Endothelial cell (in vitro differentiated cells): ENCODE measurements at regions not wholly inside any gene's neighbourhood (a gene's known extent, or its start where the extent isn't known, plus 50 kb on each side); places are given as distances from the start of the nearest gene placed in this dataset.

Experiments
- DNase-seq: peaks from one replicate; pipeline ENCODE4 v3.0.0; 2021; ENCODE audit warnings: low spot score
- H3K27ac Mint-ChIP-seq: one replicate; pipeline ENCODE4 v1.8.0; 2021; ENCODE audit warnings: mixed read lengths, inconsistent platforms; ENCODE audit not compliant: unreplicated experiment
- H3K27me3 Mint-ChIP-seq: one replicate; pipeline ENCODE4 v1.8.0; 2021; ENCODE audit warnings: mild to moderate bottlenecking, moderate library complexity, mixed read lengths, inconsistent platforms; ENCODE audit not compliant: unreplicated experiment
- H3K36me3 Mint-ChIP-seq: one replicate; pipeline ENCODE4 v1.8.0; 2021; ENCODE audit warnings: mild to moderate bottlenecking, low read depth, mixed read lengths, inconsistent platforms; ENCODE audit not compliant: unreplicated experiment
- H3K4me1 Mint-ChIP-seq: one replicate; pipeline ENCODE4 v1.8.0; 2021; ENCODE audit warnings: mild to moderate bottlenecking, mixed read lengths, inconsistent platforms; ENCODE audit not compliant: unreplicated experiment
- H3K4me3 Mint-ChIP-seq: one replicate; pipeline ENCODE4 v1.8.0; 2021; ENCODE audit warnings: mild to moderate bottlenecking, mixed read lengths, inconsistent platforms; ENCODE audit not compliant: unreplicated experiment
- H3K9me3 Mint-ChIP-seq: one replicate; pipeline ENCODE4 v1.8.0; 2021; ENCODE audit warnings: mixed read lengths, inconsistent platforms; ENCODE audit not compliant: unreplicated experiment
- CTCF ChIP-seq: fragments of 200-600 bp; sonication (generic); IDR thresholded peaks from one replicate; pipeline ENCODE4 v1.5.0; 2021; ENCODE audit warnings: antibody characterized with exemption; ENCODE audit not compliant: unreplicated experiment

GRCh38 chr14:54207075-54207474 lies 189.7 kb upstream of the CDKN3 start:
- no peak for TF ChIP-seq CTCF
- no peaks in the 10 kb centered on the region for H3K36me3 Mint-ChIP-seq
- DNase-seq = no peak
- no peak overlapping the region for H3K4me3 Mint-ChIP-seq
- no peaks in the 10 kb centered on the region for H3K27me3 Mint-ChIP-seq
- H3K9me3 Mint-ChIP-seq = peaks cover 4% of the 10 kb centered on the region
- H3K4me1 Mint-ChIP-seq = peaks cover 2% of the 10 kb centered on the region
- H3K27ac Mint-ChIP-seq = no peak overlapping the region

GRCh38 chr14:54207476-54208462 lies 189.0 kb upstream of the CDKN3 start:
- no peak for DNase-seq
- no peaks in the 10 kb centered on the region for H3K27me3 Mint-ChIP-seq
- H3K36me3 Mint-ChIP-seq = no peaks in the 10 kb centered on the region
- H3K27ac Mint-ChIP-seq = no peak overlapping the region
- peaks cover 2% of the 10 kb centered on the region for H3K4me1 Mint-ChIP-seq
- no peaks in the 10 kb centered on the region for H3K9me3 Mint-ChIP-seq
- no peak for TF ChIP-seq CTCF
- no peak overlapping the region for H3K4me3 Mint-ChIP-seq

- TF ChIP-seq CTCF = no peak
- DNase-seq = no peak
- Mint-ChIP-seq H3K36me3 (no peaks in the 10 kb centered on the region), H3K4me1 (peaks cover 2% of the 10 kb centered on the region), H3K4me3 (no peak overlapping the region), H3K9me3 (no peaks in the 10 kb centered on the region), H3K27me3 (no peaks in the 10 kb centered on the region), H3K27ac (no peak overlapping the region)
Measured at GRCh38 chr14:54208751-54209150, 188.1 kb upstream of the CDKN3 start.

GRCh38 chr14:54209511-54210250 lies 187.1 kb upstream of the CDKN3 start:
- H3K27ac Mint-ChIP-seq = no peak overlapping the region
- H3K4me3 Mint-ChIP-seq = no peak overlapping the region
- H3K36me3 Mint-ChIP-seq = no peaks in the 10 kb centered on the region
- H3K4me1 Mint-ChIP-seq = peaks cover 2% of the 10 kb centered on the region
- DNase-seq = no peak
- H3K27me3 Mint-ChIP-seq = no peaks in the 10 kb centered on the region
- H3K9me3 Mint-ChIP-seq = no peaks in the 10 kb centered on the region
- no peak for TF ChIP-seq CTCF
